ENCODE measurements at regions not wholly inside any gene's neighbourhood (a gene's known extent, or its start where the extent isn't known, plus 50 kb on each side); places are given as distances from the start of the nearest gene placed in this dataset.

- TF ChIP-seq CTCF (IDR thresholded peaks at IDR 0.05), result no peak
- no peak for TF ChIP-seq EZH2 (IDR thresholded peaks at IDR 0.05; ENCODE audit: borderline replicate concordance, insufficient read depth, low read depth, low read length, poor library complexity, severe bottlenecking)
- peaks cover 6% of the 10 kb centered on the region for H3K27me3 Mint-ChIP-seq
- H4K20me1 ChIP-seq (ENCODE audit: control insufficient read depth, insufficient read depth, low read length, poor library complexity, severe bottlenecking), result no peaks in the 10 kb centered on the region
- H3K27me3 ChIP-seq (replicated peaks in 1 of 4; ENCODE audit: control extremely low read depth in 1 of 4, control insufficient read depth in 3 of 4, insufficient read depth in 4 of 4, low read length in 3 of 4), result no peaks in the 10 kb centered on the region
- H3K4me1 Mint-ChIP-seq, result no peaks in the 10 kb centered on the region
- intact Hi-C loops (cut with micrococcal nuclease), result no loop called here
- H3K4me3 ChIP-seq (ENCODE audit: control extremely low read depth in 1 of 5, extremely low read depth in 1 of 5, insufficient read depth in 1 of 5, low read depth in 2 of 5, low read length in 4 of 5), result no peak overlapping the region
- ChIA-PET CTCF (no interaction called here), POLR2A (no interaction called here)
- H3K27ac Mint-ChIP-seq, result no peak overlapping the region
- no peaks in the 10 kb centered on the region for H3K4me1 ChIP-seq (ENCODE audit: control insufficient read depth in 2 of 2, insufficient read depth in 2 of 2, low read length in 2 of 2)
- no peaks in the 10 kb centered on the region for H3K36me3 ChIP-seq (replicated peaks in 1 of 2; ENCODE audit: control extremely low read depth in 1 of 2, control insufficient read depth in 1 of 2, extremely low read depth in 1 of 2, insufficient read depth in 2 of 2, low read length in 1 of 2)
- no peak overlapping the region for H3K27ac ChIP-seq (ENCODE audit: low read length in 2 of 2)
- no peak overlapping the region for H3K9ac ChIP-seq (ENCODE audit: low read length)
- no peak overlapping the region for H2AFZ ChIP-seq (ENCODE audit: insufficient read depth, low read depth, low read length, poor library complexity, severe bottlenecking)
- no peaks in the 10 kb centered on the region for H3K9me3 Mint-ChIP-seq (ENCODE audit: insufficient read depth)
- H3K9me3 ChIP-seq (ENCODE audit: control extremely low read depth in 1 of 3, control insufficient read depth in 2 of 3, insufficient read depth in 1 of 3, low read length in 2 of 3), result no peaks in the 10 kb centered on the region
- no peak for ATAC-seq (ENCODE audit: low read depth)
- H3K4me2 ChIP-seq (replicated peaks; ENCODE audit: low read depth, low read length, poor library complexity, severe bottlenecking), result no peak overlapping the region
- no peaks in the 10 kb centered on the region for H3K79me2 ChIP-seq (ENCODE audit: control insufficient read depth, insufficient read depth, low read length)
- H3K4me3 Mint-ChIP-seq, result no peak overlapping the region
- no peak for DNase-seq
Observed at GRCh38 chr18:54755456-54755855, 72.8 kb upstream of the RAB27B start.

GRCh38 chr18:54762386-54762785 lies 65.9 kb upstream of the RAB27B start:
- H3K27me3 ChIP-seq (replicated peaks in 1 of 4; ENCODE audit: control extremely low read depth in 1 of 4, control insufficient read depth in 3 of 4, insufficient read depth in 4 of 4, low read length in 3 of 4), result no peaks in the 10 kb centered on the region
- H3K27ac ChIP-seq (ENCODE audit: low read length in 2 of 2), result no peak overlapping the region
- DNase-seq, result no peak
- ChIA-PET POLR2A (no interaction called here), CTCF (interaction anchor here (0.7 kb wide), 1 partner anchor 405 kb away, joined by 3 read pairs; no protein-coding TSS in a partner anchor)
- no peak overlapping the region for H3K4me2 ChIP-seq (replicated peaks; ENCODE audit: low read depth, low read length, poor library complexity, severe bottlenecking)
- no peaks in the 10 kb centered on the region for H3K4me1 Mint-ChIP-seq
- H3K4me3 ChIP-seq (ENCODE audit: control extremely low read depth in 1 of 5, extremely low read depth in 1 of 5, insufficient read depth in 1 of 5, low read depth in 2 of 5, low read length in 4 of 5), result no peak overlapping the region
- H2AFZ ChIP-seq (ENCODE audit: insufficient read depth, low read depth, low read length, poor library complexity, severe bottlenecking), result no peak overlapping the region
- no peak overlapping the region for H3K27ac Mint-ChIP-seq
- H3K79me2 ChIP-seq (ENCODE audit: control insufficient read depth, insufficient read depth, low read length), result no peaks in the 10 kb centered on the region
- peaks cover 12% of the 10 kb centered on the region for H3K27me3 Mint-ChIP-seq
- 76% methylated on average over 4 of the region's 5 CpGs for WGBS (ENCODE audit: insufficient coverage)
- intact Hi-C loops (cut with micrococcal nuclease), result no loop called here
- H3K36me3 ChIP-seq (replicated peaks in 1 of 2; ENCODE audit: control extremely low read depth in 1 of 2, control insufficient read depth in 1 of 2, extremely low read depth in 1 of 2, insufficient read depth in 2 of 2, low read length in 1 of 2), result no peaks in the 10 kb centered on the region
- no peak overlapping the region for H3K4me3 Mint-ChIP-seq
- ATAC-seq (ENCODE audit: low read depth), result no peak
- no peak for TF ChIP-seq EZH2 (IDR thresholded peaks at IDR 0.05; ENCODE audit: borderline replicate concordance, insufficient read depth, low read depth, low read length, poor library complexity, severe bottlenecking)
- no peak for TF ChIP-seq CTCF (IDR thresholded peaks at IDR 0.05)
- no peaks in the 10 kb centered on the region for H4K20me1 ChIP-seq (ENCODE audit: control insufficient read depth, insufficient read depth, low read length, poor library complexity, severe bottlenecking)
- no peaks in the 10 kb centered on the region for H3K4me1 ChIP-seq (ENCODE audit: control insufficient read depth in 2 of 2, insufficient read depth in 2 of 2, low read length in 2 of 2)
- H3K9ac ChIP-seq (ENCODE audit: low read length), result no peak overlapping the region
- H3K9me3 Mint-ChIP-seq (ENCODE audit: insufficient read depth), result no peaks in the 10 kb centered on the region
- H3K9me3 ChIP-seq (ENCODE audit: control extremely low read depth in 1 of 3, control insufficient read depth in 2 of 3, insufficient read depth in 1 of 3, low read length in 2 of 3), result no peaks in the 10 kb centered on the region
